ENCODE measurements at regions not wholly inside any gene's neighbourhood (a gene's known extent, or its start where the extent isn't known, plus 50 kb on each side); places are given as distances from the start of the nearest gene placed in this dataset.

DNA sequence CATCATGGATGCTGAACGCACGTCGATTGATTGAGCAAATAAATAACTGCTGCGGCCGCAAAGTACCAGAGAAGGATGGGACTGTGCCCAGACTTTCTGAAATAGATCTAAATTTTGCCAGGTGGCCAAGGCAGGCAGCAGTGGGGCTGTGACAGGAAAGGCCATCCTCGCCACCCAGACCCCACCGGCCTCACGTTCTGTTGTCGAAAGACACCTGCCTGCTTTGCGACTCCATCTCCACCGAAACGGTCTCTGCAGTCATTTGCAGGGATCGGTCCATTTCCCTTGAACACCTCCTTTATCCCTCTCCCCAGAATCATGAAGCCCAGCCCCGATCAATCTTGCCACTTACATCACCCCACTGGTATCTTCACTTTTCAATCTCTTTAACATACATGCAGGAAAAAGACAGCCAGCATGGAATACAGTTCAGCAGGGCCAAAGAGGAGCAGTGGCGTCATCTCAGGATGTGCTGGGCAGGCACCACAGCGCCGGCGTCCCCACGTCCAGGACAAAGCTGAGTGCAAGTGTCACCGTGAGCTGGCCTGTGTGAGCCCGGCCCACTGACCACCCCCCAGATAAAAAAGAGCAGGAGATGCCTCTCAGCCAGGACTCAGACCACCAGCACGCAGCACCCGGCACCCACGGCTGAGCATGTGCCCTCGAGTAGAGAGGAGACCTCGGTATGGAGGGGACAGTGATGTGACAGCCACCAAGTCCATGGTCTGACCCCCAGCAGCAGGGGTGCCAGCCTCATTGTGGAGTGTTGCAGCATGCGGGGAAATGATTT lies 610.3 kb downstream of the TBC1D22A start:
- intact Hi-C loops (cut with DNase I): no loop called here
- peaks cover 0 to 53% (median 0%) of the 10 kb centered on the region in 4 donors for H3K27me3 ChIP-seq
- TF ChIP-seq, protein P1, sequence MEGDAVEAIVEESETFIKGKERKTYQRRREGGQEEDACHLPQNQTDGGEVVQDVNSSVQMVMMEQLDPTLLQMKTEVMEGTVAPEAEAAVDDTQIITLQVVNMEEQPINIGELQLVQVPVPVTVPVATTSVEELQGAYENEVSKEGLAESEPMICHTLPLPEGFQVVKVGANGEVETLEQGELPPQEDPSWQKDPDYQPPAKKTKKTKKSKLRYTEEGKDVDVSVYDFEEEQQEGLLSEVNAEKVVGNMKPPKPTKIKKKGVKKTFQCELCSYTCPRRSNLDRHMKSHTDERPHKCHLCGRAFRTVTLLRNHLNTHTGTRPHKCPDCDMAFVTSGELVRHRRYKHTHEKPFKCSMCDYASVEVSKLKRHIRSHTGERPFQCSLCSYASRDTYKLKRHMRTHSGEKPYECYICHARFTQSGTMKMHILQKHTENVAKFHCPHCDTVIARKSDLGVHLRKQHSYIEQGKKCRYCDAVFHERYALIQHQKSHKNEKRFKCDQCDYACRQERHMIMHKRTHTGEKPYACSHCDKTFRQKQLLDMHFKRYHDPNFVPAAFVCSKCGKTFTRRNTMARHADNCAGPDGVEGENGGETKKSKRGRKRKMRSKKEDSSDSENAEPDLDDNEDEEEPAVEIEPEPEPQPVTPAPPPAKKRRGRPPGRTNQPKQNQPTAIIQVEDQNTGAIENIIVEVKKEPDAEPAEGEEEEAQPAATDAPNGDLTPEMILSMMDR (IDR thresholded peaks at IDR 0.05): no peak
- TF ChIP-seq POLR2A (IDR thresholded peaks at IDR 0.05): no peak
- H3K36me3 ChIP-seq: no peaks in the 10 kb centered on the region
- WGBS, 2 donors: 85 to 89% methylated on average over 10 to 15 of the region's 27 CpGs
- DNase-seq: no peak
- no peak overlapping the region for H3K27ac ChIP-seq
- no peaks in the 10 kb centered on the region for H3K9me3 ChIP-seq
- peaks cover 0 to 9% (median 0%) of the 10 kb centered on the region in 3 donors for H3K4me1 ChIP-seq
- no peak overlapping the region for H3K4me3 ChIP-seq

DNA sequence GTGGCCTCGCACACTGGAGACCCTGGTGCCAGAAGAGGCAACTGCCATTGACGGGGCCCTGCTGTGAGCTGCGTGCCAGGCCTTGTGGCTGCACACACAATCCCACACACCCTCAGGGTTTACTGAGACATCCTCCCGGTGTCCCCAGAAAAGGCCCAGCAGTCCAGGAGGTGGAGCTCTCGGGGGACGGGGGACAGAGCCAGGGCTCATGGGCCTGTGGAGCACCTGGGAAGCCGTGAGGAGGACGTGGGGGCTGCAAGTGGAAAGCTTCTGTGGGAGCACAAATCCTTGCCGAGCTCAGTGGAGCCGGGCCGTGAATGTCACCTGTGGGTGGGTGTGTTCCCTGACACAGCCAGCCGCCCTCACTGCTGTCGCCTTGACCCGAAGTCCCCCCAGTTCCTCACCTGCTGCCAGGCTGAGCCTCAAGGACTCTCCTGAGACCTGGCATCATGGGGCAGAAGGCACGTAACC lies 609.7 kb downstream of the TBC1D22A start:
- Histone ChIP-seq H3K27me3 (peaks cover 0 to 60% (median 0%) of the 10 kb centered on the region in 4 donors), H3K4me3 (no peak overlapping the region), H3K4me1 (peaks cover 0 to 9% (median 0%) of the 10 kb centered on the region in 3 donors), H3K9me3 (no peaks in the 10 kb centered on the region), H3K27ac (no peak overlapping the region), H3K36me3 (no peaks in the 10 kb centered on the region)
- intact Hi-C loops (cut with DNase I): no loop called here
- 78 to 86% methylated on average over 12 to 14 of the region's 15 CpGs for WGBS, 2 donors
- DNase-seq: no peak
- no peak for TF ChIP-seq POLR2A (IDR thresholded peaks at IDR 0.05)
- TF ChIP-seq, protein P1 (IDR thresholded peaks at IDR 0.05): no peak

DNA sequence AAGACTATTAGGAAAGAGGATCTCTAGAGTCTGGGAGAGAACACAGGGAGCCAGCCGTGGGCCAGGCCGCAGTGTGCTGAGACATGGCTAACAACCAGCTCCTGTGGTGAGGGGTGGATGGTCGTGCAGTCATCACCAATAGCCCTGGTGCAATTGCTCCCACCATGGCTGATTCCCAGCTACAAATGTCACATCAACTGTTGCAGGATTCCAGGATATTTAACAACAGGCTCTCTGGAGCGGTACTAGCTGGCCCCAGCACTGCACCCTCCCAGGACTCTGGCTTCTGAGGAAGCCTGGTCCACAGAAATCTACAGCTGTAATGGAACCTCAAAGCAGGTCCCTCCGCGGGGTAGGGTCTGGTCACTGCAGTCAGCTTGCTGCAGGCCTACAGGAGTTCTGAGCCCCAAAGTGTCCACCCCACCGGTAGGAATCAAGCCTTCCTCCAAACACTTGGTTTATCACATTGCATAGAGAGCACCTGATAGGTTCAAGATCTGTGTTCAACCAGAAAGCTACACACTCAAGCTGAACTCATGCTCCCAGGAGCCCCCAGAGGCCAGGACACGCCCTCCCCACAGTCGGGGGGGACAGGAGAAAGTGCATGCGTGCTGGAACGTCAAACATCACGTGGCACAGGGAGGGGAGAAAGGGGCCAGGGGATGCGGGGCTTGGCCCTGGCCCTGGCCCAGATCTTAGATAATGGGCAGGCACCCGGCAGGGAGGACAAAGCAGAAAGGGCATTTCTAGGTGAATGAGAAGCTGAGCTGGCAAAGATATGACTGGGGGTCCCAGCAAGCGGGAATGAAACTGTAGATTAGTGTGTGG lies 609.0 kb downstream of the TBC1D22A start:
- intact Hi-C loops (cut with DNase I): no loop called here
- WGBS, 2 donors: 73 to 77% methylated on average over 10 of the region's 15 CpGs
- H3K27me3 ChIP-seq: peaks cover 0 to 63% (median 0%) of the 10 kb centered on the region in 4 donors

DNA sequence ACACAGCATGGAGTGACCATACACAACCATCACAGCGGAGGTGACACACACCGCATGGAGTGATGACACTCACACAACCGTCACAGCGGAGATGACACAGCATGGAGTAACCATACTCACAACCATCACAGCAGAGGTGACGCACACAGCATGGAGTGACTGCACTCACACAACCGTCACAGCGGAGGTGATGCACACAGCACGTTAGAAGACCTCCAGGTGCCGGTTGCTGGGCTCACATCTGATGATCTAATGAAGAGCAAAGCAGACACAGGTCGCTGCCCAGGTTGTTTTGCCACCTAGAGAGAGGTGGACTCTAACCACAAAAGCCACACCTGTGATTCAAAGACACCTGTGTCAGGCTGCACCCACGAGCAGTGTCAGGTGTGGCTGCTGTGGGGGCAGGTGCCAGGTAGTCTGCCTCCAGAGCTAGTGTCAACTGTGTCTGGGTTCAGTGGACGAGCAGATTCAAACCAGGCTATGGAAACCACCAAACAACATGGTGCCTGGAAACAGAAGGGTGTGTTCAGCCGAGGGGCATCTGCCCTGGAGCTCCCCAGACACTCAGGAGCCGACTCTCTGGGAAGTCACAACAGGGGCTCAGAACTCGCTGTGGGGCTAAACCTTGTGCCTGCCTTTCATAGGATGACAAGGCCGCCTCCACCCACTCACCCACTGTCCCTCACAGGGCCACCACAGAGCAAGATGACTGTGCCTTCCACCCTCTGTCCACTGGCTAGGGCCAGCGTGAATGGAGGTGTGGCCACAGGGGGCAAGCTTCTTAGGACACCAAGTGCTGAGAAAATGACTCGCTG lies 608.2 kb downstream of the TBC1D22A start:
- TF ChIP-seq, protein P1 (IDR thresholded peaks at IDR 0.05): no peak
- no peak for TF ChIP-seq POLR2A (IDR thresholded peaks at IDR 0.05)

More for the DNA sequence above, 609.0 kb downstream of the TBC1D22A start:
- H3K27ac ChIP-seq: no peak overlapping the region
- peaks cover 0 to 9% (median 0%) of the 10 kb centered on the region in 3 donors for H3K4me1 ChIP-seq
- no peaks in the 10 kb centered on the region for H3K9me3 ChIP-seq
- no peak overlapping the region for H3K4me3 ChIP-seq
- TF ChIP-seq POLR2A (IDR thresholded peaks at IDR 0.05): no peak
- TF ChIP-seq, protein P1 (IDR thresholded peaks at IDR 0.05): no peak
- DNase-seq: no peak
- no peaks in the 10 kb centered on the region for H3K36me3 ChIP-seq

More for the DNA sequence above, 608.2 kb downstream of the TBC1D22A start:
- Histone ChIP-seq H3K36me3 (no peaks in the 10 kb centered on the region), H3K4me1 (peaks cover 0 to 9% (median 0%) of the 10 kb centered on the region in 3 donors), H3K27me3 (peaks cover 0 to 57% (median 0%) of the 10 kb centered on the region in 4 donors), H3K27ac (no peak overlapping the region), H3K9me3 (no peaks in the 10 kb centered on the region), H3K4me3 (no peak overlapping the region)
- WGBS, 2 donors: 76 to 77% methylated on average over 7 to 12 of the region's 18 CpGs
- intact Hi-C loops (cut with DNase I): no loop called here
- DNase-seq: no peak

All from esophagus squamous epithelium (tissue), 5 donors.